ENCODE measurements at regions not wholly inside any gene's neighbourhood (a gene's known extent, or its start where the extent isn't known, plus 50 kb on each side); places are given as distances from the start of the nearest gene placed in this dataset.

DNA sequence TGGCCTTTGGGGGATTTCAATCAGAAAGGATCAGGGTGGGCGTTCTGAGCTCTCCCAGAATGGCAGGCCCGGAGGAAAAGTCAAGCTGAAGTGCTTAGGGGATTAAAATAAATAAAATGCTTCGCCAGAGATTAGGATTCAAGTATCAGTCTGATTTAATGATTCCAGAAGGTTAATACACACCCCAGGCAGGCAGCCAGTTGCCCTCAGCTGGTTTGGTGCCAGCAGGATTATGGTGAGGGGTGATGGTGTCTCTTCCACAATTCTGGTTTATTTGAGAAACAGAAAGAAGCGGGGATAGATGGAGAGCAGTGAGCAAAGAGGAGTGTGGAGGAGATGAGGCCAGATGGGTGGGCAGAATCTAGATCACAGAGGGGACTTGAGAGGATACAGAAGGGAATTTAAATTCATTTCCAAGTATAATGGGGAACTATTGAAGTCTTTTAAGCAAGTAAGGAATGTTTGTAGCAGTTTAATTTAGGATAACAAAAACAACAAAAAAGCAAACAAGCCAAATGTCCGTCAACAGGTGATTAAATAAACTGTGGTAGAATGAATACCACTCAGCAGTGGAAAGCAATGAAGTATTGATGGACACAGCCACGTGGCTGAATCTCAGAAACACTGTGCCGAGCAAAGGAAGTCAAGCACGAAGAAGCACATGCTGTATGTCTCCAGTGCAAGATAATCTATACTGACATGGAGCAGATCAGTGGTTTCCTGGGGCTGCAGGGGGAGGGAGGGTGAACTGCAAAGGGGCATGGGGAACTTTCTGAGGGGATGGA is 297.7 kb downstream of the MSX2 start:
- intact Hi-C loops (cut with DNase I; ENCODE audit: low total_unique reads), result no loop called here
- TF ChIP-seq CTCF (IDR thresholded peaks at IDR 0.05) (no peak), POLR2A (IDR thresholded peaks at IDR 0.05) (no peak)
- WGBS, 2 donors, result 60 to 62% methylated on average over 8 of the region's 8 CpGs
- no peak overlapping the region for H3K4me3 ChIP-seq (ENCODE audit: low read depth, poor library complexity, severe bottlenecking)
- DNase-seq (ENCODE audit: low spot score in 2 of 2), result no peak

- WGBS, 2 donors, result 71 to 75% methylated on average over 2 of the region's 2 CpGs
- no peak for DNase-seq (ENCODE audit: low spot score in 2 of 2)
- intact Hi-C loops (cut with DNase I; ENCODE audit: low total_unique reads), result no loop called here
- TF ChIP-seq POLR2A (IDR thresholded peaks at IDR 0.05) (no peak), CTCF (IDR thresholded peaks at IDR 0.05) (no peak)
- no peak overlapping the region for H3K4me3 ChIP-seq (ENCODE audit: low read depth, poor library complexity, severe bottlenecking)
Measured at GRCh38 chr5:175021321-175021720, 296.9 kb downstream of the MSX2 start.

GRCh38 chr5:175015028-175015685 is 290.8 kb downstream of the MSX2 start:
- no peak overlapping the region for H3K4me3 ChIP-seq (ENCODE audit: low read depth, poor library complexity, severe bottlenecking)
- TF ChIP-seq CTCF (IDR thresholded peaks at IDR 0.05), result no peak
- no peak for TF ChIP-seq POLR2A (IDR thresholded peaks at IDR 0.05)
- no peak for DNase-seq (ENCODE audit: low spot score in 2 of 2)
- 56 to 66% methylated on average over 5 of the region's 5 CpGs for WGBS, 2 donors
- intact Hi-C loops (cut with DNase I; ENCODE audit: low total_unique reads), result no loop called here

DNA sequence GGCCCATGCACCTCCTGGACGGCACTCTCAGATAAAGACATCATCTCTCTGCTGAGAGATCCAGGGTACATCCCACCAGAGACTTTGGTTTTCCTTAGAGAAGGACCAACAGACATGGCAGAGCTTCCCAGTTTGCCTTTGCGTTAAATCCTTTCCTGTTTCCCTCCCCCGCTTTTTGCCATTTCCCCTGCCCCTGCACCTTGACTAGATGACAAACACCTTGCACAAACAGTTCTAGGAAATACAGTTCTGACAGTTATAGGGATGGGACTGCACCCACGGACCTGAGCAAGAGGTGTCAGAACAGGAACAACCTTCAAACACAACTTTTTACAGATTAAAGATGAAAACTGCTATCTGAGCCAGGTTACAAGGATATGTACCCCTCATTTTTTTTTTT is 288.9 kb downstream of the MSX2 start:
- no peak for DNase-seq (ENCODE audit: low spot score in 2 of 2)
- WGBS, 2 donors, result 63 to 86% methylated on average over 4 of the region's 4 CpGs

GRCh38 chr5:175012267-175012666 is 287.9 kb downstream of the MSX2 start:
- intact Hi-C loops (cut with DNase I; ENCODE audit: low total_unique reads), result no loop called here
- DNase-seq (ENCODE audit: low spot score in 2 of 2), result no peak
- no peak overlapping the region for H3K4me3 ChIP-seq (ENCODE audit: low read depth, poor library complexity, severe bottlenecking)
- TF ChIP-seq CTCF (IDR thresholded peaks at IDR 0.05) (no peak), POLR2A (IDR thresholded peaks at IDR 0.05) (no peak)
- WGBS, 2 donors, result 74 to 75% methylated on average over 8 of the region's 8 CpGs

More for the DNA sequence above, 288.9 kb downstream of the MSX2 start:
- H3K4me3 ChIP-seq (ENCODE audit: low read depth, poor library complexity, severe bottlenecking), result no peak overlapping the region
- TF ChIP-seq POLR2A (IDR thresholded peaks at IDR 0.05), result no peak
- no peak for TF ChIP-seq CTCF (IDR thresholded peaks at IDR 0.05)
- intact Hi-C loops (cut with DNase I; ENCODE audit: low total_unique reads), result no loop called here

All from lower leg skin (tissue), 4 donors.